ENCODE measurements at regions not wholly inside any gene's neighbourhood (a gene's known extent, or its start where the extent isn't known, plus 50 kb on each side); places are given as distances from the start of the nearest gene placed in this dataset.

- H3K27ac ChIP-seq: no peak overlapping the region
- TF ChIP-seq, protein P1, sequence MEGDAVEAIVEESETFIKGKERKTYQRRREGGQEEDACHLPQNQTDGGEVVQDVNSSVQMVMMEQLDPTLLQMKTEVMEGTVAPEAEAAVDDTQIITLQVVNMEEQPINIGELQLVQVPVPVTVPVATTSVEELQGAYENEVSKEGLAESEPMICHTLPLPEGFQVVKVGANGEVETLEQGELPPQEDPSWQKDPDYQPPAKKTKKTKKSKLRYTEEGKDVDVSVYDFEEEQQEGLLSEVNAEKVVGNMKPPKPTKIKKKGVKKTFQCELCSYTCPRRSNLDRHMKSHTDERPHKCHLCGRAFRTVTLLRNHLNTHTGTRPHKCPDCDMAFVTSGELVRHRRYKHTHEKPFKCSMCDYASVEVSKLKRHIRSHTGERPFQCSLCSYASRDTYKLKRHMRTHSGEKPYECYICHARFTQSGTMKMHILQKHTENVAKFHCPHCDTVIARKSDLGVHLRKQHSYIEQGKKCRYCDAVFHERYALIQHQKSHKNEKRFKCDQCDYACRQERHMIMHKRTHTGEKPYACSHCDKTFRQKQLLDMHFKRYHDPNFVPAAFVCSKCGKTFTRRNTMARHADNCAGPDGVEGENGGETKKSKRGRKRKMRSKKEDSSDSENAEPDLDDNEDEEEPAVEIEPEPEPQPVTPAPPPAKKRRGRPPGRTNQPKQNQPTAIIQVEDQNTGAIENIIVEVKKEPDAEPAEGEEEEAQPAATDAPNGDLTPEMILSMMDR (conservative IDR thresholded peaks at IDR 0.05): no peak
Observed at GRCh38 chr1:109823543-109824348, 60.0 kb upstream of the EPS8L3 start.

DNA sequence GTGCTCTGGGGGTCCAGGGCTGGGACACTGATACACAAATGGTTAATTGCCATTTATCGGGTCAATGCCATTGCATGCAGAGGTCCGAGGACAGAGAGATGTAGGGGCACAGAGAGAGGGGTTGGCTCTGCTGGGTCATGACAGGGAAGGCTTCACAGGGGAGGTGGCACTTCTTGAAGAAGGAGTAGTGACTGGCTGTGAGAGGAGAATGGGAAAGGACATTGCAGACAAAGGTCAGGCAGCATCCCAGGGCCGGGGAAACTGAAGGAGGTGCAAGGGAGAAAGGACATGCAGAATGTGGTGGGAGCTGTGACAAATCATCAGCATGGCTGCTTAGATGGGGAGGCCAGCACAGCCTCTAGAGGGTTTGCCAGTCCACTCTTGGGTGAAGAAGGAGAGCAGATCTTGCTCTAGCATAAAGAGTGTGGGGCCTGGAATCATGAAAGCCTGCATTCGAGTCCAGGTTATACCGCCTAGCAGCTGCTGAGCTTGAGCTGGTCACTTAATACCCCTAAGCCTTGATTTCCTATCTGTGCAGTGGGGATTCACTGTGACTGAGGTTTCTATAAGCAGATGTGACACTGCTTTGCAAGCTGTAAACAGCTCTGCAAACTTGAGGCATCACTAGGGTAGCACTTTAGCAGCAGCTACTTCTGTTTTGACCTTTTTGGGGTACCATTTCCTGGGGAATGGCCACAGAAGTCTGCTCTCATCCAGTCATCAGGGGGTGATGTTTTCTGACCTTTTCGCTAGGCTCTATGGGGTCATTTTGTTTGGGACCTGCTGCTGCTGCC, 59.2 kb upstream of the EPS8L3 start:
- H3K27ac ChIP-seq: no peak overlapping the region
- TF ChIP-seq, protein P1 (conservative IDR thresholded peaks at IDR 0.05): no peak
- no peak for TF ChIP-seq ZFX (IDR thresholded peaks at IDR 0.05)

DNA sequence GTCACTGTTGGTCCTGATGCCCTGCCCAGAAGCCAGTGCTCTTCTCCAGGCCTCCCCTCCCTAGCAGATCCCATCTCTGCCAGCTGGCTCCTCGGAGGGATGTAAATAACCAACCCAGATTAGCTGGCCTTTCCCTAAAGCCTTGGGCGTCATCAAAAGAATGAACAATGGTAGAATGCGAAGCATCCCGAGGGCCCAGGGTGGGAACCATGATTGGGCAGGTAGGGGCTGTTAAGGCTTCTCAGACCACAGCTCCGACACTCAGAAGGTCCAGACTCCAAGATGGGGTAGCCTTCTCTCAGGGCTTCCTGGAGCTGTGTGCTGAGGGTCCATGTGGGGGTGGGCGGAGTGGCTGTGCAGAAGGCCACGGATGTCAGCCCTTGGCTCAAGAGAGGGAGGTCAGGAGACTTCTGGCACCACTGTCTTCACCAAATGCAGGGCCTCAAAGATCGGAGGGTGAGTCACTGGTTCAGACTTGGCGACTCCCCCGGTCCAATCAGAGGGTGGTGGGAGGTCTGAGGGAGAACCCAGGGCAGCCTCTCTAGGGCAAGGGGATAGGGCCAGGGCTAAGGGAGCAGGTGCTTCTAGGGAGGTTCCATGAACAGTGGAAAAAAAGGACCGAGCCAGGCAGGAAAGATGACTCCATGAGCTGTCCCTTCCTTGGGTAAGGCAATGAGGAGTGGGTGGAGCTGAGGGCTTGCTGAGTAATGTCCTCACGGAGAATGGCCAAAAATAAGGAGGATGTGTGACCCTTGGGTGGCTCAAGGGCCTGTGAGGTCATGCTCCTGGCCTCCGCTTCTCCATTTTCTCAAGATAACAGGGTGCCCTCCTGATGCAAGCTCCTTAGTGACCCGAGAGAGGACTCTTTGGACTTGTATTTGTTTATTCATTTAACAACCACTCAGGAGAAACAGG, 58.4 kb upstream of the EPS8L3 start:
- no peak overlapping the region for H3K27ac ChIP-seq
- TF ChIP-seq ZFX (IDR thresholded peaks at IDR 0.05): no peak
- TF ChIP-seq, protein P1 (conservative IDR thresholded peaks at IDR 0.05): no peak

GRCh38 chr1:109821221-109821669, 57.5 kb upstream of the EPS8L3 start:
- no peak overlapping the region for H3K27ac ChIP-seq
- TF ChIP-seq, protein P1 (conservative IDR thresholded peaks at IDR 0.05): no peak
- TF ChIP-seq ZFX (IDR thresholded peaks at IDR 0.05): no peak

DNA sequence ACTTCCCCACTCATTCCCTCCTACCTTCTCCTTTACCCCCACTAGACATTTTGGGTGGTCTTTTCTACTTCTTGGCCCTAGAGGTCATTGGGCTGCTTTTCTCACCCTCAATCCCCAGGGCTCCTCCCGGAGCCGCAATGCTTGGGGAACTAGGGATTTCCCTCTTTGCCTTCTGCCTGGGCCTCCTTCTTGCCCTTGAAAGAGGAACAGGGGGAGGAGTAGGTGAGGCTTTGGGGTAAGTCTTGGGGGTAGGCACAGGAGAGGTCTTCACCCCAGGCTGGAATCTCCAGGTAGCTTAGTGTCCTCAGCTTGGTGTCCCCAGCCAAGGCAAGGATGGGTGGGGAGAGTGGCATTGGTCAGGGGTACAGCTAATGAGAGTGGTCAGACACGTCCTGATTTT, 56.2 kb upstream of the EPS8L3 start:
- no peak for TF ChIP-seq ZFX (IDR thresholded peaks at IDR 0.05)
- TF ChIP-seq, protein P1 (conservative IDR thresholded peaks at IDR 0.05): no peak
- no peak overlapping the region for H3K27ac ChIP-seq

GRCh38 chr1:109818988-109819764, 55.5 kb upstream of the EPS8L3 start:
- peak overlapping the region; percentile 19 for H3K27ac ChIP-seq
- TF ChIP-seq, protein P1 (conservative IDR thresholded peaks at IDR 0.05): no peak
- 0 out of 2 replicates have a peak, but pooled peaks have one; percentile 12 for TF ChIP-seq ZFX (IDR thresholded peaks at IDR 0.05)

Measured in C4-2B (cell line).